WTC11 (cell line): ENCODE measurements at regions not wholly inside any gene's neighbourhood (a gene's known extent, or its start where the extent isn't known, plus 50 kb on each side); places are given as distances from the start of the nearest gene placed in this dataset.

Source experiments
- ATAC-seq: fragments of 200-7000 bp; cut with Tn5 transposase; 2 replicates; pipeline ENCODE4 v1.10.0; 2021; ENCODE audit warnings: mild to moderate bottlenecking, moderate library complexity
- CTCF ChIA-PET: fragments of 300-600 bp; sonication (Branson Sonifier 250); formaldehyde crosslinking; loops from one replicate; lab custom pipeline; 2021; ENCODE audit warnings: antibody characterized with exemption; lab: Charles Lee
- POLR2A ChIA-PET: fragments of 350-600 bp; sonication (Branson Sonifier 250); formaldehyde crosslinking; loops from one replicate; lab custom pipeline; 2021; ENCODE audit warnings: antibody characterized with exemption; lab: Charles Lee
- DNase-seq: peaks from one replicate; pipeline ENCODE4 v3.0.0; 2021; ENCODE audit warnings: low spot score
- H3K27ac Mint-ChIP-seq: 2 replicates; pipeline ENCODE4 v1.8.0; 2021; ENCODE audit warnings: mixed read lengths
- H3K27me3 Mint-ChIP-seq: 2 replicates; pipeline ENCODE4 v1.8.0; 2021; ENCODE audit warnings: low read depth, mild to moderate bottlenecking, moderate library complexity, mixed read lengths
- H3K36me3 Mint-ChIP-seq: 2 replicates; pipeline ENCODE4 v1.8.0; 2021; ENCODE audit warnings: mixed read lengths
- H3K4me1 Mint-ChIP-seq: 2 replicates; pipeline ENCODE4 v1.8.0; 2022; ENCODE audit warnings: mixed read lengths
- H3K4me3 Mint-ChIP-seq: 2 replicates; pipeline ENCODE4 v1.8.0; 2021; ENCODE audit warnings: mild to moderate bottlenecking, moderate library complexity, mixed read lengths
- H3K9me3 Mint-ChIP-seq: 2 replicates; pipeline ENCODE4 v1.8.0; 2021; ENCODE audit warnings: mixed read lengths
- ATF2 ChIP-seq: sonication (generic); formaldehyde crosslinking; IDR thresholded peaks from 2 replicates; pipeline ENCODE4 v1.8.1; 2022; ENCODE audit warnings: low read depth, missing genetic modification reagents, borderline replicate concordance
- ATF3 ChIP-seq: sonication (generic); formaldehyde crosslinking; conservative IDR thresholded peaks from 2 replicates; pipeline ENCODE4 v1.8.1; 2022; ENCODE audit warnings: mild to moderate bottlenecking, missing genetic modification reagents
- ATF6 ChIP-seq: sonication (generic); formaldehyde crosslinking; IDR thresholded peaks from 2 replicates; pipeline ENCODE4 v1.8.1; 2023; ENCODE audit warnings: mild to moderate bottlenecking, missing genetic modification reagents
- CDX4 ChIP-seq: fragments of 250-450 bp; sonication (Bioruptor Pico); IDR thresholded peaks from 2 replicates; pipeline ENCODE4 v1.9.0; 2021; ENCODE audit warnings: moderate library complexity, mild to moderate bottlenecking, inconsistent platforms, borderline replicate concordance
- E2F5 ChIP-seq: sonication (generic); formaldehyde crosslinking; IDR thresholded peaks from 2 replicates; pipeline ENCODE4 v1.8.1; 2022; ENCODE audit warnings: mild to moderate bottlenecking, moderate library complexity, missing genetic modification reagents
- EMX1 ChIP-seq: fragments of 250-450 bp; sonication (Bioruptor Pico); IDR thresholded peaks from 2 replicates; pipeline ENCODE4 v1.8.0; 2021; ENCODE audit warnings: mild to moderate bottlenecking
- ERG ChIP-seq: fragments of 250-450 bp; sonication (Bioruptor Pico); IDR thresholded peaks from 2 replicates; pipeline ENCODE4 v1.8.0; 2021; ENCODE audit warnings: mild to moderate bottlenecking
- ESRRA ChIP-seq: sonication (generic); formaldehyde crosslinking; IDR thresholded peaks from 2 replicates; pipeline ENCODE4 v1.8.1; 2022; ENCODE audit warnings: mild to moderate bottlenecking, missing genetic modification reagents, borderline replicate concordance
- FOXJ3 ChIP-seq: sonication (generic); formaldehyde crosslinking; IDR thresholded peaks from 2 replicates; pipeline ENCODE4 v1.9.0; 2021; ENCODE audit warnings: missing genetic modification reagents, mild to moderate bottlenecking, borderline replicate concordance
- FOXK1 ChIP-seq: sonication (generic); formaldehyde crosslinking; IDR thresholded peaks from 2 replicates; pipeline ENCODE4 v1.8.0; 2022; ENCODE audit warnings: mild to moderate bottlenecking, moderate library complexity, missing genetic modification reagents
- FOXP1 ChIP-seq: sonication (generic); formaldehyde crosslinking; IDR thresholded peaks from 2 replicates; pipeline ENCODE4 v1.8.0; 2022; ENCODE audit warnings: missing genetic modification reagents, mild to moderate bottlenecking, moderate library complexity, borderline replicate concordance
- GRHL2 ChIP-seq: fragments of 250-450 bp; sonication (Bioruptor Pico); IDR thresholded peaks from 2 replicates; pipeline ENCODE4 v1.8.0; 2022; ENCODE audit warnings: mild to moderate bottlenecking, moderate library complexity; ENCODE audit not compliant: insufficient replicate concordance, severe bottlenecking
- NFATC4 ChIP-seq: fragments of 250-450 bp; sonication (Bioruptor Pico); IDR thresholded peaks from 2 replicates; pipeline ENCODE4 v1.9.0; 2021; ENCODE audit warnings: mild to moderate bottlenecking
- NFYB ChIP-seq: sonication (generic); formaldehyde crosslinking; conservative IDR thresholded peaks from 2 replicates; pipeline ENCODE4 v1.8.0; 2022; ENCODE audit warnings: low read depth, missing genetic modification reagents
- NR2C2 ChIP-seq: sonication (generic); formaldehyde crosslinking; IDR thresholded peaks from 2 replicates; pipeline ENCODE4 v1.8.0; 2022; ENCODE audit warnings: mild to moderate bottlenecking, missing genetic modification reagents
- OVOL2 ChIP-seq: fragments of 250-450 bp; sonication (Bioruptor Pico); IDR thresholded peaks from 2 replicates; pipeline ENCODE4 v1.9.0; 2021; ENCODE audit warnings: mild to moderate bottlenecking, borderline replicate concordance
- PREB ChIP-seq: sonication (generic); formaldehyde crosslinking; IDR thresholded peaks from 2 replicates; pipeline ENCODE4 v1.8.1; 2022; ENCODE audit warnings: mild to moderate bottlenecking, missing genetic modification reagents, moderate library complexity, borderline replicate concordance
- SMAD3 ChIP-seq: sonication (generic); formaldehyde crosslinking; IDR thresholded peaks from 2 replicates; pipeline ENCODE4 v1.8.0; 2022; ENCODE audit warnings: missing genetic modification reagents, mild to moderate bottlenecking, borderline replicate concordance
- TCF7 ChIP-seq: sonication (generic); formaldehyde crosslinking; IDR thresholded peaks from 2 replicates; pipeline ENCODE4 v1.8.0; 2022; ENCODE audit warnings: mild to moderate bottlenecking, low read depth, missing genetic modification reagents, moderate library complexity
- TEAD4 ChIP-seq: sonication (generic); formaldehyde crosslinking; IDR thresholded peaks from 2 replicates; pipeline ENCODE4 v1.8.0; 2022; ENCODE audit warnings: mild to moderate bottlenecking, missing genetic modification reagents
- TP53 ChIP-seq: sonication (generic); formaldehyde crosslinking; IDR thresholded peaks from 2 replicates; pipeline ENCODE4 v1.8.1; 2023; ENCODE audit warnings: mild to moderate bottlenecking, missing genetic modification reagents
- ZNF219 ChIP-seq: sonication (generic); formaldehyde crosslinking; IDR thresholded peaks from 2 replicates; pipeline ENCODE4 v1.8.0; 2023; ENCODE audit warnings: missing genetic modification reagents, mild to moderate bottlenecking, borderline replicate concordance
- ZNF416 ChIP-seq: fragments of 250-450 bp; sonication (Bioruptor Pico); IDR thresholded peaks from 2 replicates; pipeline ENCODE4 v1.9.0; 2021; ENCODE audit warnings: mild to moderate bottlenecking, inconsistent platforms
- ZNF425 ChIP-seq: fragments of 250-450 bp; sonication (Bioruptor Pico); conservative IDR thresholded peaks from 2 replicates; pipeline ENCODE4 v1.9.0; 2021; ENCODE audit warnings: mild to moderate bottlenecking

- no peak overlapping the region for H3K27ac Mint-ChIP-seq
- H3K27me3 Mint-ChIP-seq: no peaks in the 10 kb centered on the region
- DNase-seq (no peak), ATAC-seq (no peak)
- H3K9me3 Mint-ChIP-seq: no peaks in the 10 kb centered on the region
- POLR2A ChIA-PET: no interaction called here
- CTCF ChIA-PET: interaction anchor here (1.0 to 1.7 kb wide), 2 partner anchors 37 kb away, joined by 4 to 6 read pairs; no protein-coding TSS in a partner anchor
- H3K4me3 Mint-ChIP-seq: no peak overlapping the region
- TF ChIP-seq ATF3 (no peak), ATF2 (CRISPR knock-in tag) (no peak), FOXK1 (no peak), TCF7 (no peak), EMX1 (no peak), CDX4 (CRISPR knock-in tag) (no peak), E2F5 (no peak), NFYB (CRISPR knock-in tag) (no peak), ESRRA (CRISPR knock-in tag) (no peak), PREB (CRISPR knock-in tag) (no peak), OVOL2 (CRISPR knock-in tag) (no peak), ZNF416 (no peak), FOXJ3 (no peak), ZNF425 (CRISPR knock-in tag) (no peak), GRHL2 (CRISPR knock-in tag) (no peak), FOXP1 (CRISPR knock-in tag) (no peak)
- no peaks in the 10 kb centered on the region for H3K36me3 Mint-ChIP-seq
- H3K4me1 Mint-ChIP-seq: peaks cover 12% of the 10 kb centered on the region
Measured at GRCh38 chr20:7248281-7249201, 481.1 kb downstream of the BMP2 start.

- H3K4me1 Mint-ChIP-seq: peaks cover 12% of the 10 kb centered on the region
- CTCF ChIA-PET: no interaction called here
- no peaks in the 10 kb centered on the region for H3K9me3 Mint-ChIP-seq
- H3K36me3 Mint-ChIP-seq: no peaks in the 10 kb centered on the region
- DNase-seq (no peak), ATAC-seq (no peak)
- POLR2A ChIA-PET: no interaction called here
- H3K27me3 Mint-ChIP-seq: no peaks in the 10 kb centered on the region
- H3K4me3 Mint-ChIP-seq: no peak overlapping the region
- H3K27ac Mint-ChIP-seq: no peak overlapping the region
- TF ChIP-seq ZNF219 (CRISPR knock-in tag) (no peak), SMAD3 (CRISPR knock-in tag) (no peak), ATF6 (CRISPR knock-in tag) (no peak), NFATC4 (CRISPR knock-in tag) (no peak), NR2C2 (CRISPR knock-in tag) (no peak), TEAD4 (CRISPR knock-in tag) (no peak), E2F5 (no peak), ERG (CRISPR knock-in tag) (no peak), GRHL2 (CRISPR knock-in tag) (no peak), TP53 (no peak)
Measured at GRCh38 chr20:7250337-7250736, 482.9 kb downstream of the BMP2 start.
